GM23338 (cell line): ENCODE measurements at regions not wholly inside any gene's neighbourhood (a gene's known extent, or its start where the extent isn't known, plus 50 kb on each side); places are given as distances from the start of the nearest gene placed in this dataset.

ENCODE experiments used
- ATAC-seq: fragments of 200-7000 bp; cut with Tn5 transposase; 3 replicates; pipeline ENCODE4 v1.9.1; 2020
- DNase-seq: peaks from one replicate; pipeline ENCODE4 v3.0.0-alpha.2; 2015; ENCODE audit warnings: low spot score
- H2AFZ ChIP-seq: fragments of 200-600 bp; sonication (generic); 2 replicates; pipeline ENCODE4 v1.8.0; 2016; ENCODE audit warnings: antibody characterized with exemption, mild to moderate bottlenecking, moderate library complexity
- H3F3A ChIP-seq: fragments of 200-600 bp; sonication (generic); replicated peaks from 2 replicates; pipeline ENCODE4 v1.8.0; 2017; ENCODE audit warnings: antibody characterized with exemption, mixed run types, low read depth
- H3K27ac ChIP-seq: fragments of 200-600 bp; sonication (generic); 2 replicates; pipeline ENCODE4 v1.6.1; 2016; ENCODE audit warnings: low read depth
- H3K27me3 ChIP-seq: fragments of 200-600 bp; sonication (generic); 2 replicates; pipeline ENCODE4 v1.8.0; 2016; ENCODE audit warnings: mild to moderate bottlenecking, mixed run types, moderate library complexity; ENCODE audit not compliant: insufficient read depth
- H3K36me3 ChIP-seq: fragments of 200-600 bp; sonication (generic); 2 replicates; pipeline ENCODE4 v1.8.0; 2016; ENCODE audit warnings: mild to moderate bottlenecking; ENCODE audit not compliant: insufficient read depth
- H3K4me1 ChIP-seq: fragments of 200-600 bp; sonication (generic); 2 replicates; pipeline ENCODE4 v1.8.0; 2016; ENCODE audit warnings: mild to moderate bottlenecking, moderate library complexity; ENCODE audit not compliant: insufficient read depth
- H3K4me2 ChIP-seq: fragments of 200-600 bp; sonication (generic); 2 replicates; pipeline ENCODE4 v1.7.1; 2017; ENCODE audit warnings: mixed run types
- H3K4me3 ChIP-seq: fragments of 200-600 bp; sonication (generic); 2 replicates; pipeline ENCODE4 v1.6.1; 2016; ENCODE audit warnings: mixed run types
- H3K79me2 ChIP-seq: fragments of 200-600 bp; sonication (generic); replicated peaks from 2 replicates; pipeline ENCODE4 v1.8.0; 2017; ENCODE audit warnings: mild to moderate bottlenecking; ENCODE audit not compliant: insufficient read depth
- H3K9me2 ChIP-seq: fragments of 200-600 bp; sonication (generic); 2 replicates; pipeline ENCODE4 v1.8.0; 2017; ENCODE audit not compliant: insufficient read depth
- H4K20me1 ChIP-seq: fragments of 200-600 bp; sonication (generic); replicated peaks from 2 replicates; pipeline ENCODE4 v1.8.0; 2017; ENCODE audit warnings: mild to moderate bottlenecking; ENCODE audit not compliant: insufficient read depth
- H3K27ac Mint-ChIP-seq: 2 replicates; pipeline ENCODE4 v1.8.0; 2020; ENCODE audit warnings: inconsistent platforms, mild to moderate bottlenecking, moderate library complexity, mixed read lengths
- H3K27me3 Mint-ChIP-seq: 3 replicates; pipeline ENCODE4 v1.8.0; 2022; ENCODE audit warnings: low read depth, mild to moderate bottlenecking, moderate library complexity, mixed read lengths, inconsistent platforms; ENCODE audit not compliant: insufficient read depth, poor library complexity
- H3K36me3 Mint-ChIP-seq: 3 replicates; pipeline ENCODE4 v1.8.0; 2021; ENCODE audit warnings: low read depth, mild to moderate bottlenecking, inconsistent platforms, moderate library complexity, mixed read lengths
- H3K4me1 Mint-ChIP-seq: 3 replicates; pipeline ENCODE4 v1.8.0; 2020; ENCODE audit warnings: mild to moderate bottlenecking, inconsistent platforms, mixed read lengths
- H3K4me3 Mint-ChIP-seq: 3 replicates; pipeline ENCODE4 v1.8.0; 2021; ENCODE audit warnings: moderate library complexity, mild to moderate bottlenecking, inconsistent platforms, mixed read lengths
- H3K9me3 Mint-ChIP-seq: 3 replicates; pipeline ENCODE4 v1.8.0; 2020; ENCODE audit warnings: moderate library complexity, mild to moderate bottlenecking, inconsistent platforms, mixed read lengths
- CREB1 ChIP-seq: fragments of 250-450 bp; sonication (Bioruptor Pico); IDR thresholded peaks from 2 replicates; pipeline ENCODE4 v1.5.0; 2020; ENCODE audit warnings: low read depth, mild to moderate bottlenecking, moderate library complexity
- ETS1 ChIP-seq: IDR thresholded peaks from 2 replicates; pipeline ENCODE4 v1.6.1; 2016; ENCODE audit warnings: antibody characterized with exemption
- EZH2 ChIP-seq: fragments of 200-600 bp; sonication (generic); IDR thresholded peaks from one replicate; pipeline ENCODE4 v1.8.0; 2017; ENCODE audit warnings: antibody characterized with exemption, mild to moderate bottlenecking, low read depth; ENCODE audit not compliant: unreplicated experiment
- EZH2phosphoT487 ChIP-seq: fragments of 200-600 bp; sonication (generic); IDR thresholded peaks from one replicate; pipeline ENCODE4 v1.8.1; 2018; ENCODE audit warnings: antibody characterized with exemption; ENCODE audit not compliant: unreplicated experiment
- JUNB ChIP-seq: IDR thresholded peaks from one replicate; pipeline ENCODE4 v1.6.1; 2016; ENCODE audit warnings: antibody characterized with exemption; ENCODE audit not compliant: unreplicated experiment
- POLR2AphosphoS5 ChIP-seq: IDR thresholded peaks from 2 replicates; pipeline ENCODE4 v1.6.1; 2016; ENCODE audit warnings: antibody characterized with exemption, low read depth
- STAT1 ChIP-seq: IDR thresholded peaks from one replicate; pipeline ENCODE4 v1.6.1; 2016; ENCODE audit warnings: antibody characterized with exemption; ENCODE audit not compliant: unreplicated experiment
- ZNF114 ChIP-seq: fragments of 250-450 bp; sonication (Bioruptor Pico); IDR thresholded peaks from 2 replicates; pipeline ENCODE4 v1.5.0; 2020; ENCODE audit warnings: mild to moderate bottlenecking, moderate library complexity
- ZNF331 ChIP-seq: fragments of 250-450 bp; sonication (Bioruptor Pico); IDR thresholded peaks from 2 replicates; pipeline ENCODE4 v1.5.0; 2020; ENCODE audit warnings: low read depth, mild to moderate bottlenecking, moderate library complexity
- ZNF462 ChIP-seq: fragments of 250-450 bp; sonication (Bioruptor Pico); IDR thresholded peaks from 2 replicates; pipeline ENCODE4 v1.5.0; 2020; ENCODE audit warnings: mild to moderate bottlenecking, moderate library complexity

GRCh38 chr4:45578874-45579273, 545.0 kb downstream of the GABRG1 start (continued):
- TF ChIP-seq ZNF462 (no peak), JUNB (no peak), ETS1 (no peak), ZNF331 (CRISPR knock-in tag) (no peak), EZH2 (no peak), ZNF114 (no peak), STAT1 (no peak), CREB1 (CRISPR knock-in tag) (no peak), POLR2AphosphoS5 (no peak), EZH2phosphoT487 (no peak)

- Mint-ChIP-seq H3K36me3 (no peaks in the 10 kb centered on the region; the same call in 2 of the 3 replicates), H3K27ac (no peak overlapping the region), H3K4me3 (no peak overlapping the region), H3K9me3 (peaks cover 70% of the 10 kb centered on the region), H3K27me3 (no peaks in the 10 kb centered on the region), H3K4me1 (no peaks in the 10 kb centered on the region)
- Histone ChIP-seq H3K9me2 (no peaks in the 10 kb centered on the region), H3F3A (no peaks in the 10 kb centered on the region), H3K4me2 (no peak overlapping the region), H3K4me3 (no peak overlapping the region), H3K36me3 (no peaks in the 10 kb centered on the region), H3K27me3 (no peaks in the 10 kb centered on the region), H3K4me1 (no peaks in the 10 kb centered on the region), H4K20me1 (no peaks in the 10 kb centered on the region), H2AFZ (no peak overlapping the region), H3K79me2 (no peaks in the 10 kb centered on the region), H3K27ac (no peak overlapping the region)
- DNase-seq (no peak), ATAC-seq (no peak)
- TF ChIP-seq EZH2 (no peak), EZH2phosphoT487 (no peak), STAT1 (no peak), ZNF114 (no peak), ZNF331 (CRISPR knock-in tag) (no peak)
These were observed 547.6 kb downstream of the GABRG1 start for GRCh38 chr4:45576275-45576674.
